ENCODE measurements at regions not wholly inside any gene's neighbourhood (a gene's known extent, or its start where the extent isn't known, plus 50 kb on each side); places are given as distances from the start of the nearest gene placed in this dataset.

- no peak overlapping the region for H3K27ac ChIP-seq (ENCODE audit: low read depth, low read length)
- no peak overlapping the region for H3K4me3 ChIP-seq (ENCODE audit: low read length)
- no peaks in the 10 kb centered on the region for H3K27me3 ChIP-seq (ENCODE audit: control insufficient read depth, insufficient read depth, low read length)
- no peaks in the 10 kb centered on the region for H3K36me3 ChIP-seq (ENCODE audit: control insufficient read depth, insufficient read depth, low read length)
- no peak overlapping the region for H3K9ac ChIP-seq (ENCODE audit: low read length)
- H3K4me1 ChIP-seq (ENCODE audit: control insufficient read depth, insufficient read depth, low read length): no peaks in the 10 kb centered on the region
Measured at GRCh38 chr2:40591774-40592173, 139.9 kb upstream of the SLC8A1 start.

GRCh38 chr2:40592218-40592617 is 140.3 kb upstream of the SLC8A1 start:
- Histone ChIP-seq H3K27ac (ENCODE audit: low read depth, low read length) (no peak overlapping the region), H3K9ac (ENCODE audit: low read length) (no peak overlapping the region), H3K4me3 (ENCODE audit: low read length) (no peak overlapping the region), H3K36me3 (ENCODE audit: control insufficient read depth, insufficient read depth, low read length) (no peaks in the 10 kb centered on the region), H3K4me1 (ENCODE audit: control insufficient read depth, insufficient read depth, low read length) (no peaks in the 10 kb centered on the region), H3K27me3 (ENCODE audit: control insufficient read depth, insufficient read depth, low read length) (no peaks in the 10 kb centered on the region)

GRCh38 chr2:40606862-40607261 is 155.0 kb upstream of the SLC8A1 start:
- H3K4me1 ChIP-seq (ENCODE audit: control insufficient read depth, insufficient read depth, low read length): no peaks in the 10 kb centered on the region
- H3K36me3 ChIP-seq (ENCODE audit: control insufficient read depth, insufficient read depth, low read length): no peaks in the 10 kb centered on the region
- no peak overlapping the region for H3K9ac ChIP-seq (ENCODE audit: low read length)
- H3K27me3 ChIP-seq (ENCODE audit: control insufficient read depth, insufficient read depth, low read length): no peaks in the 10 kb centered on the region
- no peak overlapping the region for H3K27ac ChIP-seq (ENCODE audit: low read depth, low read length)
- H3K4me3 ChIP-seq (ENCODE audit: low read length): no peak overlapping the region

GRCh38 chr2:40611196-40611595 is 159.3 kb upstream of the SLC8A1 start:
- Histone ChIP-seq H3K9ac (ENCODE audit: low read length) (no peak overlapping the region), H3K27ac (ENCODE audit: low read depth, low read length) (no peak overlapping the region), H3K27me3 (ENCODE audit: control insufficient read depth, insufficient read depth, low read length) (no peaks in the 10 kb centered on the region), H3K36me3 (ENCODE audit: control insufficient read depth, insufficient read depth, low read length) (no peaks in the 10 kb centered on the region), H3K4me1 (ENCODE audit: control insufficient read depth, insufficient read depth, low read length) (no peaks in the 10 kb centered on the region), H3K4me3 (ENCODE audit: low read length) (no peak overlapping the region)

GRCh38 chr2:40625849-40626248 is 174.0 kb upstream of the SLC8A1 start:
- H3K4me1 ChIP-seq (ENCODE audit: control insufficient read depth, insufficient read depth, low read length): no peaks in the 10 kb centered on the region
- H3K9ac ChIP-seq (ENCODE audit: low read length): no peak overlapping the region
- H3K27me3 ChIP-seq (ENCODE audit: control insufficient read depth, insufficient read depth, low read length): no peaks in the 10 kb centered on the region
- H3K27ac ChIP-seq (ENCODE audit: low read depth, low read length): no peak overlapping the region
- H3K4me3 ChIP-seq (ENCODE audit: low read length): no peak overlapping the region
- H3K36me3 ChIP-seq (ENCODE audit: control insufficient read depth, insufficient read depth, low read length): no peaks in the 10 kb centered on the region

- Histone ChIP-seq H3K4me1 (ENCODE audit: control insufficient read depth, insufficient read depth, low read length) (no peaks in the 10 kb centered on the region), H3K4me3 (ENCODE audit: low read length) (no peak overlapping the region), H3K9ac (ENCODE audit: low read length) (no peak overlapping the region), H3K36me3 (ENCODE audit: control insufficient read depth, insufficient read depth, low read length) (no peaks in the 10 kb centered on the region), H3K27ac (ENCODE audit: low read depth, low read length) (no peak overlapping the region), H3K27me3 (ENCODE audit: control insufficient read depth, insufficient read depth, low read length) (no peaks in the 10 kb centered on the region)
Measured at GRCh38 chr2:40628556-40628955, 176.7 kb upstream of the SLC8A1 start.

- no peaks in the 10 kb centered on the region for H3K36me3 ChIP-seq (ENCODE audit: control insufficient read depth, insufficient read depth, low read length)
- H3K27me3 ChIP-seq (ENCODE audit: control insufficient read depth, insufficient read depth, low read length): no peaks in the 10 kb centered on the region
- no peak overlapping the region for H3K9ac ChIP-seq (ENCODE audit: low read length)
- no peak overlapping the region for H3K27ac ChIP-seq (ENCODE audit: low read depth, low read length)
- H3K4me3 ChIP-seq (ENCODE audit: low read length): no peak overlapping the region
- H3K4me1 ChIP-seq (ENCODE audit: control insufficient read depth, insufficient read depth, low read length): no peaks in the 10 kb centered on the region
Measured at GRCh38 chr2:40629768-40630434, 178.0 kb upstream of the SLC8A1 start.

GRCh38 chr2:40639320-40639719 is 187.4 kb upstream of the SLC8A1 start:
- Histone ChIP-seq H3K27me3 (ENCODE audit: control insufficient read depth, insufficient read depth, low read length) (no peaks in the 10 kb centered on the region), H3K9ac (ENCODE audit: low read length) (no peak overlapping the region), H3K36me3 (ENCODE audit: control insufficient read depth, insufficient read depth, low read length) (no peaks in the 10 kb centered on the region), H3K4me1 (ENCODE audit: control insufficient read depth, insufficient read depth, low read length) (no peaks in the 10 kb centered on the region), H3K27ac (ENCODE audit: low read depth, low read length) (no peak overlapping the region), H3K4me3 (ENCODE audit: low read length) (no peak overlapping the region)

- H3K27me3 ChIP-seq (ENCODE audit: control insufficient read depth, insufficient read depth, low read length): no peaks in the 10 kb centered on the region
- no peaks in the 10 kb centered on the region for H3K4me1 ChIP-seq (ENCODE audit: control insufficient read depth, insufficient read depth, low read length)
- H3K36me3 ChIP-seq (ENCODE audit: control insufficient read depth, insufficient read depth, low read length): no peaks in the 10 kb centered on the region
- no peak overlapping the region for H3K9ac ChIP-seq (ENCODE audit: low read length)
- no peak overlapping the region for H3K27ac ChIP-seq (ENCODE audit: low read depth, low read length)
- H3K4me3 ChIP-seq (ENCODE audit: low read length): no peak overlapping the region
Measured at GRCh38 chr2:40642237-40642636, 190.3 kb upstream of the SLC8A1 start.

GRCh38 chr2:40642726-40643125 is 190.8 kb upstream of the SLC8A1 start:
- Histone ChIP-seq H3K27me3 (ENCODE audit: control insufficient read depth, insufficient read depth, low read length) (no peaks in the 10 kb centered on the region), H3K9ac (ENCODE audit: low read length) (no peak overlapping the region), H3K27ac (ENCODE audit: low read depth, low read length) (no peak overlapping the region), H3K36me3 (ENCODE audit: control insufficient read depth, insufficient read depth, low read length) (no peaks in the 10 kb centered on the region), H3K4me1 (ENCODE audit: control insufficient read depth, insufficient read depth, low read length) (no peaks in the 10 kb centered on the region), H3K4me3 (ENCODE audit: low read length) (no peak overlapping the region)

GRCh38 chr2:40646642-40647041 is 194.8 kb upstream of the SLC8A1 start:
- no peaks in the 10 kb centered on the region for H3K27me3 ChIP-seq (ENCODE audit: control insufficient read depth, insufficient read depth, low read length)
- no peaks in the 10 kb centered on the region for H3K4me1 ChIP-seq (ENCODE audit: control insufficient read depth, insufficient read depth, low read length)
- H3K36me3 ChIP-seq (ENCODE audit: control insufficient read depth, insufficient read depth, low read length): no peaks in the 10 kb centered on the region
- H3K4me3 ChIP-seq (ENCODE audit: low read length): no peak overlapping the region
- no peak overlapping the region for H3K9ac ChIP-seq (ENCODE audit: low read length)
- no peak overlapping the region for H3K27ac ChIP-seq (ENCODE audit: low read depth, low read length)

GRCh38 chr2:40652155-40652554 is 200.3 kb upstream of the SLC8A1 start:
- H3K9ac ChIP-seq (ENCODE audit: low read length): no peak overlapping the region
- no peaks in the 10 kb centered on the region for H3K36me3 ChIP-seq (ENCODE audit: control insufficient read depth, insufficient read depth, low read length)
- H3K27ac ChIP-seq (ENCODE audit: low read depth, low read length): no peak overlapping the region
- H3K4me3 ChIP-seq (ENCODE audit: low read length): no peak overlapping the region
- no peaks in the 10 kb centered on the region for H3K4me1 ChIP-seq (ENCODE audit: control insufficient read depth, insufficient read depth, low read length)
- H3K27me3 ChIP-seq (ENCODE audit: control insufficient read depth, insufficient read depth, low read length): no peaks in the 10 kb centered on the region

GRCh38 chr2:40653829-40654228 is 201.9 kb upstream of the SLC8A1 start:
- Histone ChIP-seq H3K4me1 (ENCODE audit: control insufficient read depth, insufficient read depth, low read length) (no peaks in the 10 kb centered on the region), H3K4me3 (ENCODE audit: low read length) (no peak overlapping the region), H3K27me3 (ENCODE audit: control insufficient read depth, insufficient read depth, low read length) (no peaks in the 10 kb centered on the region), H3K27ac (ENCODE audit: low read depth, low read length) (no peak overlapping the region), H3K9ac (ENCODE audit: low read length) (no peak overlapping the region), H3K36me3 (ENCODE audit: control insufficient read depth, insufficient read depth, low read length) (no peaks in the 10 kb centered on the region)

All from rectal smooth muscle tissue (tissue), 1 donor.